ENCODE measurements at regions not wholly inside any gene's neighbourhood (a gene's known extent, or its start where the extent isn't known, plus 50 kb on each side); places are given as distances from the start of the nearest gene placed in this dataset.
"Not testable (repeated sequence)": the region's sequence is repeated elsewhere in the genome, so short reads cannot be mapped to it uniquely, and the experiment has no call there.

GRCh38 chrX:1700757-1701156 lies 85.9 kb downstream of the ASMT start:
- DNase-seq: no peak

- DNase-seq: not testable (repeated sequence)
Observed at GRCh38 chrX:1701396-1701901, 86.6 kb downstream of the ASMT start.

DNA sequence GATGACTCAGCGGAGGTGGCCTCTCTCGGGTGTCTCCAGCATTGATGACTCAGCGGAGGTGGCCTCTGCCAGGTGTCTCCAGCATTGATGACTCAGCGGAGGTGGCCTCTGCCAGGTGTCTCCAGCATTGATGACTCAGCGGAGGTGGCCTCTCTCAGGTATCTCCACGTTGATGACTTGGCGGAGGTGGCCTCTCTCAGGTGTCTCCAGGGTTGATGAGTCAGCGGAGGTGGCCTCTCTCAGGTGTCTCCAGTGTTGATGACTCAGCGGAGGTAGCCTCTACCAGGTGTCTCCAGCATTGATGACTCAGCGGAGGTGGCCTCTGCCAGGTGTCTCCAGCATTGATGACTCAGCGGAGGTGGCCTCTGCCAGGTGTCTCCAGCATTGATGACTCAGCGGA lies 87.3 kb downstream of the ASMT start:
- DNase-seq: not testable (repeated sequence)

DNA sequence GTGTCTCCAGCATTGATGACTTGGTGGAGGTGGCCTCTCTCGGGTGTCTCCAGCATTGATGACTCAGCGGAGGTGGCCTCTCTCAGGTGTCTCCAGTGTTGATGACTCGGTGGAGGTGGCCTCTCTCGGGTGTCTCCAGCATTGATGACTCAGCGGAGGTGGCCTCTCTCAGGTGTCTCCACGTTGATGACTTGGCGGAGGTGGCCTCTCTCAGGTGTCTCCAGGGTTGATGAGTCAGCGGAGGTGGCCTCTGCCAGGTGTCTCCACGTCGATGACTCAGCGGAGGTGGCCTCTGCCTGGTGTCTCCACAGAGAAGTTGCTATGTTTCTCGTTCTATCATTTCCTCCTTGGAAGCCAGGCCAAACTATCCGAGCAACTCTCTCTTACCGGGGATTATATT lies 87.7 kb downstream of the ASMT start:
- DNase-seq: not testable (repeated sequence)

- DNase-seq: not testable (repeated sequence)
Observed at GRCh38 chrX:1709277-1709676, 94.4 kb downstream of the ASMT start.

DNA sequence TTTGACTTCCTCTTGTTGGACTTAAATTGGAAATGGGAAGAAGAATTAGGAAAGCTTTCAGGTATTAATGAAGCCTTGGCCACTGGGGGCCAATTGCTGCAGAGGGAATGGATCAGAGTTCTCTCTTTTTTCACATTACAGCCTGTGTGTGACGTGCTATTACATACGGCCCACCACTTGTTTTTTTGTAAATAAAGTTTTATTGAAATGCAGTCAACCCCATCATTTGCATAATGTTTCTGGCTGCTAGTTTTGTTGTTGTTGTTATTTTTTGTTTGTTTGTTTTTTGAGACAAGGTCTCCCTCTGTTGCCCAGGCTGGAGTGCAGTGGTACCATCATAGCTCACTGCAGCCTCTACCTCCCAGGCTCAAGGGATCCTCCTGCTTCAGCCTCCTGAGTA lies 98.4 kb downstream of the ASMT start:
- no peak for DNase-seq

DNA sequence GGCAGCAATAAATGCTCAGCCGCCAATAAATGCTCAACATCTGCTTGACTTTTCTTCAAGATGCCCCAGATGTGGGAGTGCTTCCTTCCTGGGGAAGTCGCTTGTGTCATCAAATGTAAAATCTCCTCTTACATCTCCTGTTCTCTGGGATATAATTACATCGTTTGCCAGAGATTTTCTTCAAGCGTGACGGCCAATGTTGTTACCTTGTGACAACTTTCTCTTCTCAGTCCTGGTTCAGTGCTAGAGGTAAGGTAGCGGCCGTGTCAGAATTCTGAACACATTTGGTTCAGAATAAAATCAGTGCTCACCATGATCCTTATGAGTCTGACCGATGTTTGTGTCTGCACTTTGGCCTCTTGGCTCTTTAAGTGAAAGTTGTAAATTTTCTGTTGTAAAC lies 102.5 kb downstream of the ASMT start:
- no peak for DNase-seq

- DNase-seq: no peak
Observed at GRCh38 chrX:1719270-1719669, 104.4 kb downstream of the ASMT start.

DNA sequence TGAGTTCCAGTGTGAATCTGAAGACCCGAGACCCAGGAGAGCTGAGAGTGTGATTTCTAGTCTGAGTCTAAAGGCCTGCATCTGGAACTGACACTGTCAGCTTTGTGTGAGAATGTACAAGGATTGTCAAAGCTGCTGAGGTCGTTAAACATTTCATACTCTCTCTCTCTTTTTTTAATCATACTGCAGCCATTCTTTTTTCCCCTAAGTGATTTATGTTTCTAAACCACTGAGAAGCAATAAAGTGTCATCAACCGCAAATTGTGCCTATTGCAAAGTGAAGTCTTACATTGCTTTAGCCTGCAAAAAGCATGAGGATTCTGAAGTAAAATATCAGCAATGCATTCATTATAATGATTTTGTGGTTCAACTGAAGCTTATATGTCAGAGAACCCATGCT lies 106.0 kb downstream of the ASMT start:
- DNase-seq: no peak

DNA sequence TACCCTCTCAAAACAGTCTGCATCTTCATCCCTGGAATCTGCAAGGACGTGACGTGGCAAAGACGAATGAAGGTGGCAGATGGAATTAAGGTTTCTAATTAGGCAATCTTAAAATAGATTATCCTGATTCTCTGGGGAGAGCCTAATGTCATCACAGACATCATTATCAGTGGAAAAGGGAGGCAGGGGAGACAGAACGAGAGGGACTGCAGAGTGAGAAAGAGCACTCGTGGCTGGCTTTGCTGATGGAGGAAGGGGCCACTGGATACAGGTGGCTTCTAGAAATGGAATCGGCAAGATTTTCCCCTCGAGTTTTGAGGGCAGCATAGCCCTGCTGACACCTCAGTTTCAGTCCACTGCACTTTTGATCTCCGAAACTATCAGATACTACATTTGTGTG lies 110.6 kb downstream of the ASMT start:
- no peak for DNase-seq

DNA sequence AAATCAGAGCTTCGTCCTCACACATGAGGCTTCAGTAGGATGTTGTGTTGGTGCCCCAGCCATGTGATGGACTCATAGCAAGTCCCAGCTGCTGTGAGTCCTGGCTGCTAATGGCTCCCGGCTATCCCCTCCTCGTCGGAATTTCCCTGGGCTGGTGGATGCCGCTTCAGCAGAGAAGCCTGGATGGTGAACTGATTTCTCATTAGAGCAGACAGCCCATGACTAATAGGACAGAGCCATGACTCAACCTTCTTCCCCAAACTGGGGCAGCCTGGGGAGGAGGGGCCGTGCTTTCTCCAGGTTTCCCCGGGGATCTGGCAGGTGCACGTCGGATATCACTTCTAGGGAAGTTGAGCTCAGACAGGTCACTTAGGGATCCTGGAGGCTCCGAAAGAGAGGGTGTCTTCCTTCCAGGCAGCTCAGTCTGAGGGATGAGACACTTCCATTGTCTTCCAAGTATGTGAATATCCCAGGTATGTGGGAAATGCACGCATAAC lies 112.7 kb downstream of the ASMT start:
- DNase-seq: no peak

- no peak for DNase-seq
Observed at GRCh38 chrX:1734806-1735205, 119.9 kb downstream of the ASMT start.

DNA sequence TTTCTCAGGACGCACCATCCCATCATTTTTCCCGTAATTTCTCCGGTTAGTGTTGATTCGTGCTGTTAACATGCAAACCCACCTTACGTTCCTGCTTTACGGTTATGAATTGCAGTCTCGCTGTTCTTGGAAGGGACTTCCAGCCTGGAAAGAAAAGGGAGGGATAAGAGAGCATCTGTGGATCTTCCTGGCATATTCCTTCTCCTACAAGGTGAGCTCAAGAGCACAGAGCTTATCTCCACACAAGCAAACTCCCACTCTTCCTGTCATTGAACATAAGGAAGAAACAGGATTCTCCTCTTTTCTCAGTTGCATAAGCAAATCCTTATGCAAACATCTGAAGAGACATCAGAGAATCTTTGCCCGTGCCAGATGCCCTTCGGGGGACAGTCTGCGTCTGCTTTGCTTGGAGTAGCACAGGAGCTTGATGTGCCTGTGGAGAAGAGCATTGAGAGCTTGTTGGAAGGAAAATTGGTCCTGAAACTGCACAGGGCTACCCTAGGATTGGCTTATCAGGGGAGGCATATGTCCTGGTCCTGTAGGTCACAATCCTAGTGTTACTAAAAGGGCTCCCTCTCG lies 127.0 kb downstream of the ASMT start:
- DNase-seq: peak; percentile 3

- DNase-seq: no peak
Observed at GRCh38 chrX:1743105-1743504, 128.2 kb downstream of the ASMT start.

DNA sequence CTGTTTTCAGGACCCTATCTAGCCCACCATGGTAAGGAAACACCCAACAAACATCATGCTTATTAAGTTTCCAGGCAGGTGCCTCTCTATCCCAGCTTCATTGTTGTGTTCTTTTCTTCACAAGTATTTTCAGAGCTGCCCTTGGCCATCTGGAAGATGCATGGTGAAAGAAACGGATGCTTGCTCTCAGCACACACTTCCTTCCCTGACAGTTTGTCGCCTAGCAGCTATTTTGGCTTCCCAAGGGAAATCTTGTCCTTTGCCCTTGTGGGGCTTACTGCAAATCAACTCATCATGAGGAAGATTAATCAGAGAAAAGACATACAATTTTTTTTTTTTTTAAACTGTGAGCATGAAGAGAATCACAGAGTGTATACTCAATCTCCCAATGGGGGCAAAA lies 128.8 kb downstream of the ASMT start:
- no peak for DNase-seq

- DNase-seq: no peak
Observed at GRCh38 chrX:1748408-1748807, 133.5 kb downstream of the ASMT start.

GRCh38 chrX:1749499-1749898 lies 134.6 kb downstream of the ASMT start:
- no peak for DNase-seq

GRCh38 chrX:1750267-1750666 lies 135.4 kb downstream of the ASMT start:
- no peak for DNase-seq

DNA sequence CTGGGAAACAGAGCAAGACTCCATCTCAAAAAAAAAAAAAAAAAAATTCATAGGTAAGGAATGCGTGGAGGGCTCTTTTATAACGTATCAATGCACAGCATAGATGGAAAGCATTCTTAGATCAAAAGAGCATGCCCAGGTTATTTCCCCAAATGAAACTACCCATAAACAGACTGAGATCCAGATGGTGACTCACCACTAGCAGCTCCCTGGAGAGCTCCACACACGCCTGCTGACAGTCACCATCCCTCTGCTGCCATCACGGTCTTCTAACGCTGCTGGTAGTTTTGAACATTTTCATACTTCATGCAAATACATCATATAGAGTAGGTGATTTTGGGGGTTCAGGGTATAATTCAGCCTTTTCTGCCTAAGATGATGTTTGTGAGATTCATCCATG lies 136.9 kb downstream of the ASMT start:
- DNase-seq: no peak

DNA sequence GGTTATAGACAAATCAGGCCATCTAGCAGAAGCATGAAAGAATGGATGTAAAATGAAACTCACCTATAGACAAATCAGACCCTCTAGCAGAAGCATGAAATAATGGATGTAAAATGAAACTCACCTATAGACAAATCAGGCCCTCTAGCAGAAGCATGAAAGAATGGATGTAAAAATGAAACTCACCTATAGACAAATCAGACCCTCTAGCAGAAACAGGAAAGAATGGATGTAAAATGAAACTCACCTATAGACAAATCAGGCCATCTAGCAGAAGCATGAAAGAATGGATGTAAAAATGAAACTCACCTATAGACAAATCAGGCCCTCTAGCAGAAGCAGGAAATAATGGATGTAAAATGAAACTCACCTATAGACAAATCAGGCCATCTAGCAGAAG lies 137.9 kb downstream of the ASMT start:
- DNase-seq: not testable (repeated sequence)

GRCh38 chrX:1754077-1754476 lies 139.2 kb downstream of the ASMT start:
- no peak for DNase-seq

DNA sequence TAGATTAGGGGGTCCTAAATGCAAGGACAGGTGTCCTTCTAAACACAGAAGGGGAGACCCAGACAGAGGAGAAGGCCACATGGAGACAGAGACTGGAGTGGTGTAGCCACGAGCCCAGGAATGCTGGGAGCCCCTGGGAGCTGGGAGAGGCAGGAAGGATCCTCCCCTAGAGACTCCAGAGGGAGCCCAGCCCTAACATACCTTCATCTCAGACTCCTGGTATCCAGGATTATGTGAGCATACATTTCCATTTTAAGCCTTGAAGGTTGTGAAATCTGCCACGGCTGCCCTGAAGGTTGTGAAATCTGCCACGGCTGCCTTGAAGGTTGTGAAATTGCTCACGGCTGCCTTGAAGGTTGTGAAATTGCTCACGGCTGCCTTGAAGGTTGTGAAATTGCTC lies 148.4 kb downstream of the ASMT start:
- DNase-seq: no peak

- not testable (repeated sequence) for DNase-seq
Observed at GRCh38 chrX:1764883-1765364, 150.1 kb downstream of the ASMT start.

GRCh38 chrX:1767026-1767425 lies 152.2 kb downstream of the ASMT start:
- DNase-seq: no peak

- DNase-seq: no peak
Observed at GRCh38 chrX:1778817-1779216, 164.0 kb downstream of the ASMT start.
